K562 (cell line): ENCODE measurements at regions not wholly inside any gene's neighbourhood (a gene's known extent, or its start where the extent isn't known, plus 50 kb on each side); places are given as distances from the start of the nearest gene placed in this dataset.

ENCODE experiments used
- ARID4B ChIP-seq: sonication (generic); formaldehyde crosslinking; IDR thresholded peaks from 2 replicates; pipeline ENCODE4 v1.8.0; 2022; ENCODE audit warnings: mild to moderate bottlenecking, missing genetic modification reagents
- CBFA2T3 ChIP-seq: fragments of 450-650 bp; IDR thresholded peaks from 2 replicates; pipeline ENCODE4 v1.6.1; 2017
- DNMT1 ChIP-seq: fragments of 450-650 bp; IDR thresholded peaks from 2 replicates; pipeline ENCODE4 v1.6.1; 2016; ENCODE audit warnings: antibody characterized with exemption, mild to moderate bottlenecking
- FOXJ2 ChIP-seq: fragments of 200-800 bp; sonication (Bioruptor generic); IDR thresholded peaks from 2 replicates; pipeline ENCODE4 v1.6.1; 2016; ENCODE audit warnings: missing genetic modification characterization, missing compliant biosample characterization
- FOXK2 ChIP-seq, 2 experiments: fragments of 450-650 bp; IDR thresholded peaks in 1 of 2; conservative IDR thresholded peaks in 1 of 2; 2 replicates each; pipeline ENCODE4 v1.6.1; 2016; ENCODE audit warnings: low read depth in 2 of 2, mild to moderate bottlenecking in 1 of 2
- HDAC2 ChIP-seq: fragments of 450-650 bp; IDR thresholded peaks from 2 replicates; pipeline ENCODE4 v1.6.1; 2016; ENCODE audit warnings: mild to moderate bottlenecking
- HMBOX1 ChIP-seq: sonication (generic); IDR thresholded peaks from 2 replicates; pipeline ENCODE4 v1.6.1; 2016
- HMGN3 ChIP-seq: IDR thresholded peaks from 2 replicates; pipeline ENCODE4 v1.6.1; 2011; ENCODE audit warnings: borderline replicate concordance, low read depth, mild to moderate bottlenecking, mixed read lengths, low read length; ENCODE audit not compliant: insufficient read length; ENCODE audit errors: extremely low read depth
- KAT7 ChIP-seq: sonication (generic); formaldehyde crosslinking; IDR thresholded peaks from 2 replicates; pipeline ENCODE4 v1.8.0; 2022; ENCODE audit warnings: missing genetic modification reagents, mild to moderate bottlenecking, borderline replicate concordance
- KDM2B ChIP-seq: fragments of 250-450 bp; sonication (Bioruptor Pico); IDR thresholded peaks from 2 replicates; pipeline ENCODE4 v1.8.0; 2021; ENCODE audit warnings: mild to moderate bottlenecking, moderate library complexity
- KHSRP ChIP-seq: fragments of 450-650 bp; IDR thresholded peaks from 2 replicates; pipeline ENCODE4 v1.6.1; 2017
- MEF2A ChIP-seq: IDR thresholded peaks from 2 replicates; pipeline ENCODE4 v1.6.1; 2011; ENCODE audit warnings: low read depth, mild to moderate bottlenecking, low read length, moderate library complexity; ENCODE audit not compliant: control insufficient read depth
- SAP30 ChIP-seq: fragments of 200-600 bp; sonication (generic); IDR thresholded peaks from 2 replicates; pipeline ENCODE4 v1.6.1; 2012; ENCODE audit warnings: borderline replicate concordance, low read depth, mild to moderate bottlenecking, moderate library complexity, low read length, control low read depth, inconsistent platforms; ENCODE audit not compliant: insufficient read depth, poor library complexity, severe bottlenecking
- SLC30A9 ChIP-seq: fragments of 250-450 bp; sonication (Bioruptor Pico); IDR thresholded peaks from 2 replicates; pipeline ENCODE4 v1.8.0; 2022; ENCODE audit warnings: mild to moderate bottlenecking, moderate library complexity
- TAL1 ChIP-seq: fragments of 450-650 bp; IDR thresholded peaks from 2 replicates; pipeline ENCODE4 v1.6.1; 2016; ENCODE audit warnings: mild to moderate bottlenecking
- ZNF165 ChIP-seq: fragments of 250-450 bp; sonication (Bioruptor Pico); IDR thresholded peaks from 2 replicates; pipeline ENCODE4 v1.4.0; 2020; ENCODE audit warnings: borderline replicate concordance
- ZNF274 ChIP-seq: IDR thresholded peaks from 2 replicates; pipeline ENCODE4 v1.6.1; 2011; ENCODE audit warnings: low read depth, mild to moderate bottlenecking, low read length, moderate library complexity, borderline replicate concordance
- TF ChIP-seq, protein P1 (sequence below): fragments of 450-650 bp; IDR thresholded peaks from 2 replicates; pipeline ENCODE4 v1.6.1; 2014; ENCODE audit warnings: low read depth, mild to moderate bottlenecking, moderate library complexity, borderline replicate concordance

DNA sequence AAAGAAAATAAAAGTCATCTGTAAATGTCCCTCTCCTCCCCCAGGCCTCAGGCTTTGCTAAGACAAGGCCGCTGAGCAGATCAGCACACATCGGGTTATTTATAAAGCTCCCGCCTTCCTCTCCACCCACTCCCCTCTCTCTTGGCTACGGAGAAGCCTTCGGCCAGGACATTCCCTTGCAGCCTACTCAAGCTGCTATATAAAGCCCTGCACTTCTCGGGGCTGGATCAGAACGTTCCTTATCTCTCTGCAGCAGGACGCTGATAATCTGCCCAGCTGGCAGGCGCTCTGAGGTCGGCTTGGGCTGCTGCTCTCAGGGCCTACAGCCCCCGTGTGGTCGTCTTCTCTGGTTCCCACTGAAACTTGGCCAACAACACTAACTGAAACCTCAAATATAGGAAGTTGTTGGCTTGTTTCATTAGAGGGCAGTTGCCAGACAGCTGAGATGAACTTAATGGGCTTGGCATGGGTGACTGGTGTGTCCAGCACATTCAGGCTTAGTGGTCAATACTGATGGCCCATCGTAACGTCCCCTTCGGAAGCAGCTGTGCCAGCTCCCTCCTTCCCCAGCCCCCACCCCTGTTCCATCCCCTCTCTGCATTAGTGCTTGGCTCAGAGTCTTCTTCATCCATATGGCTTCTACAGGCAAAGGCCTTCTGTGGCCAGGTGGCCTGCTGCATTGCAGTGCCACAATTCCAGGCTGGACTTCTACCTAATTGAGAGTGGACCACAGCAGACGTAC, 64.6 kb downstream of the IER5 start (continued):
- TF ChIP-seq ARID4B (CRISPR knock-in tag) (peak; percentile 66), SAP30 (no peak), ZNF274 (peak; percentile 60; the same call in 1 of the 2 replicates), SLC30A9 (no peak), MEF2A (peak; percentile 98), DNMT1 (no peak), KDM2B (CRISPR knock-in tag) (no peak), ZNF165 (no peak), KAT7 (CRISPR knock-in tag) (peak; percentile 79; the same call in 1 of the 2 replicates), KHSRP (peak; percentile 74; the same call in 1 of the 2 replicates), FOXJ2 (tag) (peak; percentile 77), HMGN3 (peak; percentile 99), FOXK2 (conservative IDR thresholded peaks at IDR 0.05 in 1 of 2, IDR thresholded peaks at IDR 0.05 in 1 of 2; ENCODE audit: low read depth in 2 of 2) (peak in 1 of 2 experiments; percentile 88), HMBOX1 (peak; percentile 49; the same call in 1 of the 2 replicates), HDAC2 (peak; percentile 98), TAL1 (peak; percentile 98), CBFA2T3 (peak; percentile 99)
- TF ChIP-seq, protein P1, sequence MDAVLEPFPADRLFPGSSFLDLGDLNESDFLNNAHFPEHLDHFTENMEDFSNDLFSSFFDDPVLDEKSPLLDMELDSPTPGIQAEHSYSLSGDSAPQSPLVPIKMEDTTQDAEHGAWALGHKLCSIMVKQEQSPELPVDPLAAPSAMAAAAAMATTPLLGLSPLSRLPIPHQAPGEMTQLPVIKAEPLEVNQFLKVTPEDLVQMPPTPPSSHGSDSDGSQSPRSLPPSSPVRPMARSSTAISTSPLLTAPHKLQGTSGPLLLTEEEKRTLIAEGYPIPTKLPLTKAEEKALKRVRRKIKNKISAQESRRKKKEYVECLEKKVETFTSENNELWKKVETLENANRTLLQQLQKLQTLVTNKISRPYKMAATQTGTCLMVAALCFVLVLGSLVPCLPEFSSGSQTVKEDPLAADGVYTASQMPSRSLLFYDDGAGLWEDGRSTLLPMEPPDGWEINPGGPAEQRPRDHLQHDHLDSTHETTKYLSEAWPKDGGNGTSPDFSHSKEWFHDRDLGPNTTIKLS = peak; percentile 83
